SK-N-SH treated with all-trans-retinoic acid at 6 μM for 48 hours (cell line): ENCODE measurements at regions not wholly inside any gene's neighbourhood (a gene's known extent, or its start where the extent isn't known, plus 50 kb on each side); places are given as distances from the start of the nearest gene placed in this dataset.

Experiments used
- ATAC-seq: fragments of 200-7000 bp; cut with Tn5 transposase; 3 replicates; pipeline ENCODE4 v1.9.1; 2020; ENCODE audit warnings: mild to moderate bottlenecking, moderate library complexity
- ARNTL ChIP-seq: fragments of 450-650 bp; formaldehyde crosslinking; IDR thresholded peaks from 2 replicates; pipeline ENCODE4 v1.5.0; 2020; ENCODE audit warnings: low read depth, mild to moderate bottlenecking, moderate library complexity, borderline replicate concordance
- BACH2 ChIP-seq: fragments of 250-450 bp; sonication (Bioruptor Pico); IDR thresholded peaks from 2 replicates; pipeline ENCODE4 v1.9.0; 2021; ENCODE audit warnings: mild to moderate bottlenecking, borderline replicate concordance
- ESRRG ChIP-seq: fragments of 250-450 bp; sonication (Bioruptor Pico); IDR thresholded peaks from 2 replicates; pipeline ENCODE4 v1.6.1; 2021; ENCODE audit warnings: mild to moderate bottlenecking
- GLIS3 ChIP-seq: fragments of 250-450 bp; sonication (Bioruptor Pico); IDR thresholded peaks from 2 replicates; pipeline ENCODE4 v1.5.0; 2020; ENCODE audit warnings: mild to moderate bottlenecking, moderate library complexity
- ISL1 ChIP-seq: fragments of 250-450 bp; sonication (Bioruptor Pico); IDR thresholded peaks from 2 replicates; pipeline ENCODE4 v2.1.2; 2022; ENCODE audit warnings: mild to moderate bottlenecking, moderate library complexity
- OSR1 ChIP-seq: fragments of 250-450 bp; sonication (Bioruptor Pico); IDR thresholded peaks from 2 replicates; pipeline ENCODE4 v1.8.0; 2022; ENCODE audit warnings: moderate library complexity, mild to moderate bottlenecking, inconsistent platforms
- RARB ChIP-seq: fragments of 250-450 bp; sonication (Bioruptor Pico); IDR thresholded peaks from 2 replicates; pipeline ENCODE4 v1.8.0; 2021; ENCODE audit warnings: mild to moderate bottlenecking, moderate library complexity
- TCF4 ChIP-seq: fragments of 250-450 bp; sonication (Bioruptor Pico); IDR thresholded peaks from 2 replicates; pipeline ENCODE4 v1.8.0; 2021; ENCODE audit warnings: mild to moderate bottlenecking, moderate library complexity, borderline replicate concordance
- TOX ChIP-seq: fragments of 250-450 bp; sonication (Bioruptor Pico); IDR thresholded peaks from 2 replicates; pipeline ENCODE4 v1.8.0; 2021; ENCODE audit warnings: mild to moderate bottlenecking, moderate library complexity, borderline replicate concordance
- ZC3H10 ChIP-seq: fragments of 250-450 bp; sonication (Bioruptor Pico); IDR thresholded peaks from 2 replicates; pipeline ENCODE4 v1.5.1; 2021; ENCODE audit warnings: mild to moderate bottlenecking, moderate library complexity
- ZFP3 ChIP-seq: fragments of 250-450 bp; sonication (Bioruptor Pico); IDR thresholded peaks from 2 replicates; pipeline ENCODE4 v1.5.0; 2020; ENCODE audit warnings: mild to moderate bottlenecking, moderate library complexity
- ZFP30 ChIP-seq: fragments of 450-650 bp; formaldehyde crosslinking; IDR thresholded peaks from 2 replicates; pipeline ENCODE4 v1.5.0; 2022; ENCODE audit warnings: mild to moderate bottlenecking, moderate library complexity
- ZNF70 ChIP-seq: fragments of 450-650 bp; formaldehyde crosslinking; IDR thresholded peaks from 2 replicates; pipeline ENCODE4 v1.5.0; 2020; ENCODE audit warnings: mild to moderate bottlenecking, moderate library complexity
- ZNF8 ChIP-seq: fragments of 450-650 bp; formaldehyde crosslinking; IDR thresholded peaks from 2 replicates; pipeline ENCODE4 v1.5.0; 2020; ENCODE audit warnings: mild to moderate bottlenecking, moderate library complexity
- TF ChIP-seq, protein P1 (sequence below): fragments of 250-450 bp; sonication (Bioruptor Pico); IDR thresholded peaks from 2 replicates; pipeline ENCODE4 v1.5.1; 2021; ENCODE audit warnings: mild to moderate bottlenecking, moderate library complexity
- TF ChIP-seq, protein P2 (sequence below): fragments of 250-450 bp; sonication (Bioruptor Pico); IDR thresholded peaks from 2 replicates; pipeline ENCODE4 v1.8.0; 2021; ENCODE audit warnings: low read depth, mild to moderate bottlenecking, moderate library complexity, borderline replicate concordance
- TF ChIP-seq, protein P3 (sequence below): fragments of 250-450 bp; sonication (Bioruptor Pico); IDR thresholded peaks from 2 replicates; pipeline ENCODE4 v1.8.0; 2020; ENCODE audit warnings: mild to moderate bottlenecking, moderate library complexity, borderline replicate concordance
- TF ChIP-seq, protein P4 (sequence below): fragments of 250-450 bp; sonication (Bioruptor Pico); IDR thresholded peaks from 2 replicates; pipeline ENCODE4 v1.5.1; 2020; ENCODE audit warnings: low read depth, mild to moderate bottlenecking, moderate library complexity
- TF ChIP-seq, protein P5 (sequence below): fragments of 250-450 bp; sonication (Bioruptor Pico); IDR thresholded peaks from 2 replicates; pipeline ENCODE4 v1.5.0; 2020; ENCODE audit warnings: mild to moderate bottlenecking, moderate library complexity

DNA sequence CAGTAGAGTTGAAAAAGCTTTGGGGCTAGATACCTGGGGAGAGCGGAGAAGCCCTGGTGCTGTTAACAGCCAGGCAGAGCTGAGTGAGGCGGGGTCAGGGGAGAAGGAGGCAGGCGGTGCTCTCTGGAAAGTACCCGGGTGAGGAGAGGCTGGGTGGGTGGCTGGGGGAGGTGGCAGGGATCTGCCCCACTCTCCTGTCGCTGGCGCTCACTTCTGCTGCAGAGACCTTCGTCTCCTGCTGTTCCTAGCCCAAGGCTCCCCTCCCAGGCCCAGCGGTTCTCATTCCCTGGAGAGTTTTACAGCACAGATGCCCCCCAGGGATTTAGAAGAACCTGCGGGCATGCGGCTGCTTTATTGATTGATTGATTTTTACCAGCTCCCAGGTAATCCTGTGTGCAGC, 302.8 kb downstream of the IRF8 start:
- no peak for TF ChIP-seq ZFP3
- no peak for TF ChIP-seq ZNF70 (CRISPR knock-in tag)
- no peak for TF ChIP-seq OSR1 (CRISPR knock-in tag)
- no peak for TF ChIP-seq ZFP30 (CRISPR knock-in tag)
- no peak for TF ChIP-seq ZNF8 (CRISPR knock-in tag)
- TF ChIP-seq, protein P1, sequence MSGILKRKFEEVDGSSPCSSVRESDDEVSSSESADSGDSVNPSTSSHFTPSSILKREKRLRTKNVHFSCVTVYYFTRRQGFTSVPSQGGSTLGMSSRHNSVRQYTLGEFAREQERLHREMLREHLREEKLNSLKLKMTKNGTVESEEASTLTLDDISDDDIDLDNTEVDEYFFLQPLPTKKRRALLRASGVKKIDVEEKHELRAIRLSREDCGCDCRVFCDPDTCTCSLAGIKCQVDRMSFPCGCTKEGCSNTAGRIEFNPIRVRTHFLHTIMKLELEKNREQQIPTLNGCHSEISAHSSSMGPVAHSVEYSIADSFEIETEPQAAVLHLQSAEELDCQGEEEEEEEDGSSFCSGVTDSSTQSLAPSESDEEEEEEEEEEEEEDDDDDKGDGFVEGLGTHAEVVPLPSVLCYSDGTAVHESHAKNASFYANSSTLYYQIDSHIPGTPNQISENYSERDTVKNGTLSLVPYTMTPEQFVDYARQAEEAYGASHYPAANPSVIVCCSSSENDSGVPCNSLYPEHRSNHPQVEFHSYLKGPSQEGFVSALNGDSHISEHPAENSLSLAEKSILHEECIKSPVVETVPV = no peak
- no peak for TF ChIP-seq BACH2 (CRISPR knock-in tag)
- TF ChIP-seq, protein P2, sequence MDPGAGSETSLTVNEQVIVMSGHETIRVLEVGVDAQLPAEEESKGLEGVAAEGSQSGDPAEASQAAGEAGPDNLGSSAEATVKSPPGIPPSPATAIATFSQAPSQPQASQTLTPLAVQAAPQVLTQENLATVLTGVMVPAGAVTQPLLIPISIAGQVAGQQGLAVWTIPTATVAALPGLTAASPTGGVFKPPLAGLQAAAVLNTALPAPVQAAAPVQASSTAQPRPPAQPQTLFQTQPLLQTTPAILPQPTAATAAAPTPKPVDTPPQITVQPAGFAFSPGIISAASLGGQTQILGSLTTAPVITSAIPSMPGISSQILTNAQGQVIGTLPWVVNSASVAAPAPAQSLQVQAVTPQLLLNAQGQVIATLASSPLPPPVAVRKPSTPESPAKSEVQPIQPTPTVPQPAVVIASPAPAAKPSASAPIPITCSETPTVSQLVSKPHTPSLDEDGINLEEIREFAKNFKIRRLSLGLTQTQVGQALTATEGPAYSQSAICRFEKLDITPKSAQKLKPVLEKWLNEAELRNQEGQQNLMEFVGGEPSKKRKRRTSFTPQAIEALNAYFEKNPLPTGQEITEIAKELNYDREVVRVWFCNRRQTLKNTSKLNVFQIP (CRISPR knock-in tag) = no peak
- TF ChIP-seq, protein P3, sequence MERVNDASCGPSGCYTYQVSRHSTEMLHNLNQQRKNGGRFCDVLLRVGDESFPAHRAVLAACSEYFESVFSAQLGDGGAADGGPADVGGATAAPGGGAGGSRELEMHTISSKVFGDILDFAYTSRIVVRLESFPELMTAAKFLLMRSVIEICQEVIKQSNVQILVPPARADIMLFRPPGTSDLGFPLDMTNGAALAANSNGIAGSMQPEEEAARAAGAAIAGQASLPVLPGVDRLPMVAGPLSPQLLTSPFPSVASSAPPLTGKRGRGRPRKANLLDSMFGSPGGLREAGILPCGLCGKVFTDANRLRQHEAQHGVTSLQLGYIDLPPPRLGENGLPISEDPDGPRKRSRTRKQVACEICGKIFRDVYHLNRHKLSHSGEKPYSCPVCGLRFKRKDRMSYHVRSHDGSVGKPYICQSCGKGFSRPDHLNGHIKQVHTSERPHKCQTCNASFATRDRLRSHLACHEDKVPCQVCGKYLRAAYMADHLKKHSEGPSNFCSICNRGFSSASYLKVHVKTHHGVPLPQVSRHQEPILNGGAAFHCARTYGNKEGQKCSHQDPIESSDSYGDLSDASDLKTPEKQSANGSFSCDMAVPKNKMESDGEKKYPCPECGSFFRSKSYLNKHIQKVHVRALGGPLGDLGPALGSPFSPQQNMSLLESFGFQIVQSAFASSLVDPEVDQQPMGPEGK = no peak
- TF ChIP-seq, protein P4, sequence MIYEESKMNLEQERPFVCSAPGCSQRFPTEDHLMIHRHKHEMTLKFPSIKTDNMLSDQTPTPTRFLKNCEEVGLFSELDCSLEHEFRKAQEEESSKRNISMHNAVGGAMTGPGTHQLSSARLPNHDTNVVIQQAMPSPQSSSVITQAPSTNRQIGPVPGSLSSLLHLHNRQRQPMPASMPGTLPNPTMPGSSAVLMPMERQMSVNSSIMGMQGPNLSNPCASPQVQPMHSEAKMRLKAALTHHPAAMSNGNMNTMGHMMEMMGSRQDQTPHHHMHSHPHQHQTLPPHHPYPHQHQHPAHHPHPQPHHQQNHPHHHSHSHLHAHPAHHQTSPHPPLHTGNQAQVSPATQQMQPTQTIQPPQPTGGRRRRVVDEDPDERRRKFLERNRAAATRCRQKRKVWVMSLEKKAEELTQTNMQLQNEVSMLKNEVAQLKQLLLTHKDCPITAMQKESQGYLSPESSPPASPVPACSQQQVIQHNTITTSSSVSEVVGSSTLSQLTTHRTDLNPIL = no peak
- TF ChIP-seq TOX (CRISPR knock-in tag) = no peak
- no peak for TF ChIP-seq GLIS3
- no peak for TF ChIP-seq ISL1 (CRISPR knock-in tag)
- TF ChIP-seq, protein P5, sequence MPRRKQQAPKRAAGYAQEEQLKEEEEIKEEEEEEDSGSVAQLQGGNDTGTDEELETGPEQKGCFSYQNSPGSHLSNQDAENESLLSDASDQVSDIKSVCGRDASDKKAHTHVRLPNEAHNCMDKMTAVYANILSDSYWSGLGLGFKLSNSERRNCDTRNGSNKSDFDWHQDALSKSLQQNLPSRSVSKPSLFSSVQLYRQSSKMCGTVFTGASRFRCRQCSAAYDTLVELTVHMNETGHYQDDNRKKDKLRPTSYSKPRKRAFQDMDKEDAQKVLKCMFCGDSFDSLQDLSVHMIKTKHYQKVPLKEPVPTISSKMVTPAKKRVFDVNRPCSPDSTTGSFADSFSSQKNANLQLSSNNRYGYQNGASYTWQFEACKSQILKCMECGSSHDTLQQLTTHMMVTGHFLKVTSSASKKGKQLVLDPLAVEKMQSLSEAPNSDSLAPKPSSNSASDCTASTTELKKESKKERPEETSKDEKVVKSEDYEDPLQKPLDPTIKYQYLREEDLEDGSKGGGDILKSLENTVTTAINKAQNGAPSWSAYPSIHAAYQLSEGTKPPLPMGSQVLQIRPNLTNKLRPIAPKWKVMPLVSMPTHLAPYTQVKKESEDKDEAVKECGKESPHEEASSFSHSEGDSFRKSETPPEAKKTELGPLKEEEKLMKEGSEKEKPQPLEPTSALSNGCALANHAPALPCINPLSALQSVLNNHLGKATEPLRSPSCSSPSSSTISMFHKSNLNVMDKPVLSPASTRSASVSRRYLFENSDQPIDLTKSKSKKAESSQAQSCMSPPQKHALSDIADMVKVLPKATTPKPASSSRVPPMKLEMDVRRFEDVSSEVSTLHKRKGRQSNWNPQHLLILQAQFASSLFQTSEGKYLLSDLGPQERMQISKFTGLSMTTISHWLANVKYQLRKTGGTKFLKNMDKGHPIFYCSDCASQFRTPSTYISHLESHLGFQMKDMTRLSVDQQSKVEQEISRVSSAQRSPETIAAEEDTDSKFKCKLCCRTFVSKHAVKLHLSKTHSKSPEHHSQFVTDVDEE = no peak
- TF ChIP-seq TCF4 (CRISPR knock-in tag) = no peak
- no peak for TF ChIP-seq ARNTL (CRISPR knock-in tag)
- no peak for ATAC-seq

DNA sequence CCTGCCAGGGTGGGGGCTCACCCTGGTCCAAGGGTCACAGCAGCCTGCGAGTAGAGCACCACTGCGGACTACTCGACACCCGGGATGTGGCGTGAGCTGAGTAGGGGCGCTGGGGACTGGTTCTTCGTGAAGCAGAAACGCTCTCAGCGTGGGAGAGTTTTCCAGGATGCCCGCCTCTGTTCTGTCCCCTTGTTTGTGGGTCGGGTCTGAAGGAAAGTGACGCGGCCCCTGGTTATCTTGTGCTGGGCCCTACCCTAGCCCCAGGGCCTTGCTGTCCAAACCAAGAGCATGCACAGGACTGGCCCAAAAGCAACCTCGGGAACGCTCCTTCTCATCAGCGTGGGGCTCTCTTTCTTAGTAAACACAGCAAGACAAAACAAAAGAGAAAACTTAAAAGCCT, 303.3 kb downstream of the IRF8 start:
- no peak for ATAC-seq
- no peak for TF ChIP-seq ZFP30 (CRISPR knock-in tag)
- TF ChIP-seq ZFP3 = no peak
- TF ChIP-seq ZC3H10 (CRISPR knock-in tag) = no peak
- no peak for TF ChIP-seq GLIS3
- no peak for TF ChIP-seq BACH2 (CRISPR knock-in tag)
- TF ChIP-seq ESRRG = no peak
- TF ChIP-seq, protein P1 = no peak

DNA sequence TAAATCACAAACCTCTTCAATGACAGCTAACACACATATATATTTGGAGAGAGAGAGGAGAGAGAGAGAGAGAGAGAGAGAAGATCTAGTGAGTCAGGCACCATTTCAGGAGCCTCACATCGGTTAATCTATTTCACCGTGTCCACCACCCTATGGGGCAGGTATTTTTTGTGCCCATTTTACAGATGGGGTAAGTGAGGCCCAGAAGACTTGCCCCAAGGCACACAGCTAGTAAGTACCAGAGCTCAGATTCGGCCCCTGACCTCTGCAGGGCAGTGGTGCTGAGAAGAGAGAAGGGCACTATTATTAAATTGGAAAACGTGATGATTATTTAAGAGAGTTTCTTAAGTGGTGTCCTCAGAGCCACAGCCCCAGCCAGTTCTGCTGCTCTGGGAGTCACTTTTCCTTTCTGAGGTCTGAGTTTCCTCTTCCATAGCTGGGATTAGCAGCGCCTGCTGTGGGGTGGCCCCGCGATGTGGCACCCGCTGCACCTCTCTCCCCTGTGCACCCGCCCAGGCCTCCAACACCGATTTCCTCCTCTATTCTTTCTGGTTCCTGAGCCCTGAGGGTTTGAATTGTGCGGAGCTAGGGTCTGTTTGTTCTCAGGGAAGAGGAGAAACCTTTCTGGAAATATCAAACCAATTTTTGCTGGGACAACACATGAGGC, 303.9 kb downstream of the IRF8 start:
- TF ChIP-seq ZNF8 (CRISPR knock-in tag) (no peak), ESRRG (no peak), RARB (CRISPR knock-in tag) (no peak), TOX (CRISPR knock-in tag) (no peak), GLIS3 (no peak)
- TF ChIP-seq, protein P3 = no peak
- ATAC-seq = no peak
